ENCODE measurements at regions not wholly inside any gene's neighbourhood (a gene's known extent, or its start where the extent isn't known, plus 50 kb on each side); places are given as distances from the start of the nearest gene placed in this dataset.
A peak's percentile ranks its signal among the peaks of the same experiment; 100 is the strongest.

DNA sequence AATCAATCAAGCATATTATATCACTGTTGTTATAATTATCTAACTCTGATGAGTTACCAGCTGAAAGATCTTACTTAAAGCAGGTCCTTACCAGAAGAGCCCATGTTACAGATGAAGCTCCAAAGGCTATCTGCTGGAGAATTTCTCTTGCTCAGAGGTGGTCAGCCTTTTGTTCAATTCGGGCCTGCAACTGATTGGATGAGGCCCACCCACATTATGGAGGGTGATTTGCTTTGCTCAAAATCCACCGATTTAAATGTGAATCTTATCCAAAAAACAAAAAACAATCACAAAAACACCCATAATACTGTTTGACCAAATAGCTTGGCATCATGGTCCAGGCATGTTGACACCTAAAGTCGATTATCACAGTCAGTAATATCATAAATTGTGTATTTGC is 348.6 kb upstream of the ANO3 start:
- Histone ChIP-seq H3K9me3 (ENCODE audit: low read length) (no peaks in the 10 kb centered on the region), H3K79me2 (ENCODE audit: insufficient read depth, low read depth, low read length) (no peaks in the 10 kb centered on the region), H2AFZ (ENCODE audit: low read length) (peak overlapping the region; percentile 94; the same call in 1 of the 2 replicates), H3K4me1 (ENCODE audit: insufficient read depth, low read length, poor library complexity, severe bottlenecking) (peaks cover 13% of the 10 kb centered on the region), H3K4me2 (ENCODE audit: low read length) (no peak overlapping the region), H3K27ac (ENCODE audit: low read depth, low read length, poor library complexity, severe bottlenecking) (no peak overlapping the region), H3K9me2 (ENCODE audit: insufficient read depth, low read length) (no peaks in the 10 kb centered on the region), H4K20me1 (ENCODE audit: insufficient read depth, low read length) (no peaks in the 10 kb centered on the region), H3K4me3 (ENCODE audit: low read depth, low read length, poor library complexity, severe bottlenecking) (no peak overlapping the region), H3K36me3 (ENCODE audit: insufficient read depth, low read length) (no peaks in the 10 kb centered on the region)
- TF ChIP-seq CTCF (conservative IDR thresholded peaks at IDR 0.05; ENCODE audit: low read length): no peak
- TF ChIP-seq EZH2phosphoT487 (IDR thresholded peaks at IDR 0.05; ENCODE audit: borderline replicate concordance, low read depth, low read length): no peak
- ChIA-PET POLR2A (interaction anchor here (0.7 to 5.5 kb wide), 10 partner anchors 9 to 245 kb away, joined by 3 to 57 read pairs (median 4); no protein-coding TSS in a partner anchor), CTCF (ENCODE audit: unreplicated experiment) (interaction anchor here (0.6 to 2.1 kb wide), 5 partner anchors 10 to 149 kb away, joined by 3 to 6 read pairs (median 3); no protein-coding TSS in a partner anchor)
- intact Hi-C loops (cut with micrococcal nuclease; ENCODE audit: unreplicated experiment): no loop called here
- BruUV-seq (replicated peaks): no TSS peak
- no peak for DNase-seq (ENCODE audit: low spot score)

DNA sequence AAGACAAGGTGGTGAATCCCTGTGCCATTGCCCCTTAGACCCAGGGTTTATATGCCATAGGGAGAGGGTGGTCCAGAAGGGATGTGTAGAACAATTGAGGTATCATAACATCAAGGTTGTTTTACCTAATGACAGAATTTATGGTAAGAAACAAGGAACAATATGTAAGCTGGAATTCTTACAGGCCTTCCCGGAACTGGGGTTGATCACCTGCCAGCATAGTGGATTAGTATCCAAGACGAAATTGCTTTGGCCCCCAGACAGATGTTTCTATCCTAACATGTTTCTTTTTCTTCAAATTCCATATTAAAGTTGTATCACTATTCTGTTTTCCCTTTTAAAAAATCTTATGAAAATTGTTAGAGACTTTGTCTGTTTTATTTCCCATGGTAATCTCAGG is 343.8 kb upstream of the ANO3 start:
- Histone ChIP-seq H4K20me1 (ENCODE audit: insufficient read depth, low read length) (no peaks in the 10 kb centered on the region), H3K79me2 (ENCODE audit: insufficient read depth, low read depth, low read length) (no peaks in the 10 kb centered on the region), H2AFZ (ENCODE audit: low read length) (no peak overlapping the region), H3K27ac (ENCODE audit: low read depth, low read length, poor library complexity, severe bottlenecking) (no peak overlapping the region), H3K4me2 (ENCODE audit: low read length) (no peak overlapping the region), H3K4me1 (ENCODE audit: insufficient read depth, low read length, poor library complexity, severe bottlenecking) (peaks cover 11% of the 10 kb centered on the region), H3K36me3 (ENCODE audit: insufficient read depth, low read length) (no peaks in the 10 kb centered on the region), H3K4me3 (ENCODE audit: low read depth, low read length, poor library complexity, severe bottlenecking) (no peak overlapping the region), H3K9me3 (ENCODE audit: low read length) (no peaks in the 10 kb centered on the region), H3K9me2 (ENCODE audit: insufficient read depth, low read length) (no peaks in the 10 kb centered on the region)
- BruUV-seq (replicated peaks): no TSS peak
- TF ChIP-seq EZH2phosphoT487 (IDR thresholded peaks at IDR 0.05; ENCODE audit: borderline replicate concordance, low read depth, low read length) (no peak), CTCF (conservative IDR thresholded peaks at IDR 0.05; ENCODE audit: low read length) (no peak)
- POLR2A ChIA-PET: interaction anchor here (0.6 to 2.4 kb wide), 8 partner anchors 30 to 240 kb away, joined by 3 to 8 read pairs (median 3); no protein-coding TSS in a partner anchor
- no peak for DNase-seq (ENCODE audit: low spot score)
- intact Hi-C loops (cut with micrococcal nuclease; ENCODE audit: unreplicated experiment): no loop called here
- CTCF ChIA-PET (ENCODE audit: unreplicated experiment): no interaction called here

DNA sequence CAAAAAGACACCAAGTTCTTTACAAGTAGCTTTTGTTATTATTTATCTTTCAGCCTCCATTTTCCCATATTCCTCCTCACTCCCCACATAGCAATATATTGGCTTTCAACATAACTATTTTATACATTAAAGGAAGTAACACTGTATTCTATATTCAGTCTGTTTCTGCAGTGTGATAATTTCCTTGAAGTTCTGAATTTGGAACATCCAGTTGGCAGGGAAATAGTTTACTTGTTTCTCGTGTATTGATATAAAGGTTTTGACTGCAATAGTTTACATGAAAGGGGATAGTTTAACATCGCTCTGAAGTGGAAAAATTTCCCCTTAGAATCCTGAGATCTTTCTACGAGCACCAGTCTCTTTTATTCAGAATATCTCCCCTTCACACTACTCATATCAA is 341.5 kb upstream of the ANO3 start:
- intact Hi-C loops (cut with micrococcal nuclease; ENCODE audit: unreplicated experiment): no loop called here
- H3K4me3 ChIP-seq (ENCODE audit: low read depth, low read length, poor library complexity, severe bottlenecking): no peak overlapping the region
- no peaks in the 10 kb centered on the region for H3K9me2 ChIP-seq (ENCODE audit: insufficient read depth, low read length)
- no TSS peak for BruUV-seq (replicated peaks)
- ChIA-PET CTCF (ENCODE audit: unreplicated experiment) (interaction anchor here (0.7 to 1.0 kb wide), 2 partner anchors 8 kb away, joined by 3 read pairs; no protein-coding TSS in a partner anchor), POLR2A (interaction anchor here (0.6 to 2.3 kb wide), 8 partner anchors 19 to 353 kb away, joined by 3 to 7 read pairs (median 3); no protein-coding TSS in a partner anchor)
- no peaks in the 10 kb centered on the region for H3K36me3 ChIP-seq (ENCODE audit: insufficient read depth, low read length)
- no peaks in the 10 kb centered on the region for H3K79me2 ChIP-seq (ENCODE audit: insufficient read depth, low read depth, low read length)
- H2AFZ ChIP-seq (ENCODE audit: low read length): no peak overlapping the region
- DNase-seq (ENCODE audit: low spot score): no peak
- no peaks in the 10 kb centered on the region for H4K20me1 ChIP-seq (ENCODE audit: insufficient read depth, low read length)
- TF ChIP-seq EZH2phosphoT487 (IDR thresholded peaks at IDR 0.05; ENCODE audit: borderline replicate concordance, low read depth, low read length) (no peak), CTCF (conservative IDR thresholded peaks at IDR 0.05; ENCODE audit: low read length) (no peak)
- H3K4me1 ChIP-seq (ENCODE audit: insufficient read depth, low read length, poor library complexity, severe bottlenecking): peaks cover 8% of the 10 kb centered on the region
- H3K9me3 ChIP-seq (ENCODE audit: low read length): no peaks in the 10 kb centered on the region
- H3K27ac ChIP-seq (ENCODE audit: low read depth, low read length, poor library complexity, severe bottlenecking): no peak overlapping the region
- H3K4me2 ChIP-seq (ENCODE audit: low read length): no peak overlapping the region
